Superior temporal gyrus (tissue), 1 donor: ENCODE measurements at regions not wholly inside any gene's neighbourhood (a gene's known extent, or its start where the extent isn't known, plus 50 kb on each side); places are given as distances from the start of the nearest gene placed in this dataset.

ENCODE experiments used
- DNase-seq: peaks from one replicate; pipeline ENCODE4 v3.0.0-alpha.2; 2016; ENCODE audit errors: extremely low spot score

DNA sequence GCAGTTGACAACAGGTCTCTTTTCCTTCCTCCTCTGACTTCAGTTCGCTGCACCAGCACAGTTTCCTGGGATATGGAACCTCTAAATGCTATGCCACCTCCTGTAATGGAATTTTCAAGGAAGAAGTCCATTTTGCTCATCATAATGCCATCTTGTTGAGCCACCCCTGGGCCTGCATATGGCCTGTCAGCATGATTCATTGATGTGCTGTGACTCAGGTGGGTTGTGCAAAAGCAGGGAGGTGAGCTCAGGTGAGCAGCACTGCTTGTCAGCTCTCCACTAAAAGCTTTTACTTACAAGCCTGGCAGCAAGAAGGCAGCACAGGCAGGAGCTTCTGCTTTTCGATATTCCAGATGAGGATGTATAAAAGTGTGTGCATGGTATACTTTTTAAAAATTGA, 247.1 kb upstream of the LMCD1 start:
- no peak for DNase-seq

DNA sequence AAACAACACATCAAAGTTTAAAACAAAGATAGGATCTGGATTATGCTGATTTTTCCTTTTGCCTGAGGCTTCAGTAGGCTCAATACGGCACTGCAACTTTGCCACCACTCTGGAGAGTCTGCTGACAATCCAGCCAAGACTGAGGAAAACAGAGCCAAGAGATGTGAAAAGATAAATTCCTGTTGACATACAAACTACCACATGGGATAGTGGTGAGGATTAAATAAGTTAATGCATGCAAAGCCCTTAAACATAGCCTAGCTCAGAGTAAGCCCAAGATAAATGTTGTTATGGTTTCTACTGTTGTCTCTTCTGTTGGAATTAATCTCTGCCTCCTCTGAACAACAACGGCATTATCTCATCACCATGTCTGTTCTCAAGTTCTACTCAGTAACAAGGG, 245.9 kb upstream of the LMCD1 start:
- DNase-seq: no peak

GRCh38 chr3:8256441-8257071, 245.1 kb upstream of the LMCD1 start:
- DNase-seq: no peak

DNA sequence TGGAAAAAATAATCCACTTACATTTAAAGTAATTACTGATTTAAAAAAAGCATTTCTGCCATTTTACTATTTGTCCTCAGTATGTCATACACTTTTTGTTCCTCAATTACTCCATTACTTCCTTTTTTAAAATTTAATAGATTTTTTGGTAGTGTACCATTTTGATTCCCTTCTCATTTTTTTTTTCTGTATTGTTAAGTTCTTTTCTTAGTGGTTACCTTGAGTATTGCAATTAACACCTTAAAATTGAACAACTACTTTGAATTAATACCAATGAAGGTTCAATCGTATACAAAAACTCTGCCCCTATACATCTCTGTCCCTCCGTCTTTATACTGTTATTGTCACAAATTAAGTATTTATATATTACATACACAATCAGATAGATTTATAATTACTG, 240.6 kb upstream of the LMCD1 start:
- no peak for DNase-seq

DNA sequence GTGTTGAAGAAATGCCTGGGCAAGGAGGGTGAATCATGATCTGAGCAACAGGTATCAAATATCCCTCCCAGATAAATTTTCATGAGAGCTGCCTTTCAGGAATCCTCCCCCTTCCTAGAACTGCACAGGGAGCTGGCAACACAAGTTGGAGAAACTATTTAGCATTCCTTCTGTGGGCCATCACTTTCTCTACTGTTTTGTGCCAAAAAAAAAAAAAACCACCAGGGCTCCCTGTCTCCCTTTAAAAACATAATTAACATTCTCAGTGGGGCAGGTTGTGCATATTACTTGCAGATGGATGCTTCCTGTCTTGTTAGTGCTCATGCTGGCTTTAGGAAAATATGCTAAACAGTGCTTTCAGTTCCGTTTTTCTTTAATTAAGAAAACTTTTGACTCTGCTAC, 234.9 kb upstream of the LMCD1 start:
- no peak for DNase-seq

GRCh38 chr3:8273479-8273878, 228.1 kb upstream of the LMCD1 start:
- DNase-seq: no peak

- DNase-seq: no peak
Measured at GRCh38 chr3:8276056-8276455, 225.6 kb upstream of the LMCD1 start.

DNA sequence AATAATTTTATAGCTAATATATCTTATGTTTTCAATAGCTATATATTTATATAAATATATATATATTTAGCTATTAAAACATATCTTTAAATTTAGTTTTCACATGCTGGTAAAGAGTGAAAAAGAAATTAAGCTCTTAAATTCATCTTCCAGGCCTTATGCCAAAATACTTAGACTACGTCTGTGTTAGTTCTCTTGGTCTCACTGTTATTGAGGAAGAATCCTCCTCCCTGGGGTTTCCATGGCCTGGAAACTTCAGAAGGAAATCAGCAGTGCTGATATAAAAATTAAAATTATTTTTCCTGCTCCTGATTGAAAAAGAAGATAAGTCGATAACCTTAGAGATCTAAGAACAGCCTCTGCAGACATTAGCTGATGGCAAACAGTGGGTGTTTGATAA, 225.1 kb upstream of the LMCD1 start:
- DNase-seq: no peak

- DNase-seq: peak; percentile 66
Measured at GRCh38 chr3:8278448-8278847, 223.2 kb upstream of the LMCD1 start.

GRCh38 chr3:8279476-8279875, 222.1 kb upstream of the LMCD1 start:
- DNase-seq: no peak

GRCh38 chr3:8279886-8280550, 221.6 kb upstream of the LMCD1 start:
- DNase-seq: no peak

DNA sequence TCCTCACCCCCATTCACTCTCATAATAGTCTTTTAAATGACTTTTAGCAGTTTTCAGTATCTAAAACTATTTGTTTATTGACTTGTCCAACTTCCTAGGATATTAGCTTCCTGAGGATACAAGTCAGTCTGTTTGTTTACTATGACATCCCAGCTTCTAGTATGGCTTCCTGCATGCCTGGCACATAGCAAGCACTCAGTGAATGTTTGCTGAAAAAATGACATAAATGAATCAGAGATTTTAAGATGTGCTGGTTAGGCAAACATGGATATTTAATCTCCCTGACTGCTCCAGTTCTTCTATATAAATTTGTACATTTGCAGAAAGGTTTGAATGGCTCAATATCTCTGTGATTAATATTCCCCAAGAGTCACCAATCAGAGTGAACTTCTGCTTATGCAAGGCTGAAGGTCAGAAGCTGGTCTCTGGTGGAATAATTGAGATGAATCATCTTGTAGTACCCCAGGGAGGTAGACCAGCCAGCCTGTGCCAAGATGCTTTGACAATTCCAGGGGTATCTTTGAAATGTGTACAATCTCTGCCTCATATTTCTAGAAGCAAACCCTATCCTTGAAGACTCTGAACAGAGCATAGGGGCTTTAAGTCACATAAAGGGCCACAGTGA, 219.0 kb upstream of the LMCD1 start:
- no peak for DNase-seq

GRCh38 chr3:8283193-8283592, 218.4 kb upstream of the LMCD1 start:
- peak; percentile 32 for DNase-seq

GRCh38 chr3:8286086-8286485, 215.5 kb upstream of the LMCD1 start:
- no peak for DNase-seq

- DNase-seq: no peak
Measured at GRCh38 chr3:8286749-8287148, 214.9 kb upstream of the LMCD1 start.

DNA sequence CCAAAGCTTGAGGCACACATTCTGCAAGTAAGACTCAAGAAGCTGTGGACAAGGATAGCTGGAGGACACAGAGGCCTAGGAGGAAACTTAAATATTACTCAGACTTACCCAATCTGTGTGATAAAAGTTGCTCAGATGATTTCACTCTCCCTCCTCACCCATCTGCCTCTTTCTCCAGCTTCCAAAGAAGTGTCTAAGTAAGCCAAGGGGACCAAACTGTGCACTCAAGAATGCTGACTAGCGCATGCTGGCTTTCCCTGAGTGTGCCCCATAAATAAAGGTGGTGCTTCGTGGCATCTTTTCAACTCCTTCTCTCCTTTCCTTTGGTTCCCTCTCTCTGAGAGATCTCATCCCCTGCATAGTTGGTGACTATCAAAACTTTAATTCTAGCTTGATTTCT, 211.0 kb upstream of the LMCD1 start:
- DNase-seq: no peak

DNA sequence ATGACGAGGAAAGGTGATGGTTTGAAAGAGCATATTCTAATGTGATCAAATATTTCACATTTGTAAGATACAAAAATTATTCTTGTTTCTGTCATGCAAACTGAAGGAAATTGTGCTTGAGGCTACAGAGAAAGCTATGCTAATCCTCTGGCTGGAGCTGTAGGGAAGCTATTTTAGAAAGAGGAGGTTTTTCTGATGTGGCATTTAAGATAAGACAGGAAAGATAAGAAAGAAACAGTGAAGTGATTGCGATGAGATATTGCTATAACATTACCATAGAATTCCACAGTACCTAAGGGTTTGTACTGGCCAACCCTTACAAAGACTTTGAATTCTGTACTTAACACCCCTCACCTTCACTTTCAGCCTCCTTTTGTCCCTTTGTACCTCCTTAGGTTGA, 205.2 kb upstream of the LMCD1 start:
- no peak for DNase-seq

DNA sequence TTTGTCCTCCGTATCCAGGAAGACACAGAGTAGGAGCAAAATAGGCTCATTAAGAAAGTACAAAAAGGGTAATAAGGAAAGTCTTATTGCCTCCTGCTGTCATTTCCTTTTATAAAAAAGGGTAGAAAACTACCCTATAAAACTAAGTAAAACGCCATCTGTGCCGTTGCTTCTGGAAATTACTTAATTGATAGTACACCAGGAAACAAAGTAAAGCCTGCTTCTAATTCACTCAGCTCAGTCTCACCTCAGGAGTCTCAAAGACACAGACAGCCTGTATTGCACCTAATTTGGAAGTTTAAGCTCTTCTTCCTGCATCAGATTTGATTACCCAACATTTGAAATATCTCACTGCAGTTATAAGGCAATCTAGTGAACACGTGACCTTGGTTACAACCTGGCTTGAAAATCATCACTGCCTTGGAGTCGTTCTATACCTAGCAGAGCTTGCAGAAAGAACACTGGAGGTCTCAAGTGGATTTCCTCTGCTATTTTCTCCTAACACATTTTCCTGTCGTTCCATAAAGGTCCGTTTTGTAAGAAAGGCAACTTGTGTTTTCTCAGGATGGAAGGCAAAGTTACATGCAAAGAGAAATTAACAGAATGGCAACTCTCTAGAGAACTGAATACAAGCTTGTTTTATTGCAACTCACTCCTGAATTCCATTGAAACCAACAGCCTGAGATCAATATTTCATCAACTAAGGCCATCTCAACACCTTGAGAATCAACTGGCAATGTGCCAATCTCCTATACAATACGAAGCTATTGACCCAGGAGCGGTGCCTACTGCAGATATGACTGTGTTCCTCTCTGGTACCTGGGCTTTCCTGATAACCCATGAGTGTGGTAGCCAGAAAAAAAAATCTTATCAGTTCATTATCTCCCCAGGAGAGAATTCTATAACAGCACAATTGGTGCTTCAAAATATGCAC, 203.3 kb upstream of the LMCD1 start:
- no peak for DNase-seq

DNA sequence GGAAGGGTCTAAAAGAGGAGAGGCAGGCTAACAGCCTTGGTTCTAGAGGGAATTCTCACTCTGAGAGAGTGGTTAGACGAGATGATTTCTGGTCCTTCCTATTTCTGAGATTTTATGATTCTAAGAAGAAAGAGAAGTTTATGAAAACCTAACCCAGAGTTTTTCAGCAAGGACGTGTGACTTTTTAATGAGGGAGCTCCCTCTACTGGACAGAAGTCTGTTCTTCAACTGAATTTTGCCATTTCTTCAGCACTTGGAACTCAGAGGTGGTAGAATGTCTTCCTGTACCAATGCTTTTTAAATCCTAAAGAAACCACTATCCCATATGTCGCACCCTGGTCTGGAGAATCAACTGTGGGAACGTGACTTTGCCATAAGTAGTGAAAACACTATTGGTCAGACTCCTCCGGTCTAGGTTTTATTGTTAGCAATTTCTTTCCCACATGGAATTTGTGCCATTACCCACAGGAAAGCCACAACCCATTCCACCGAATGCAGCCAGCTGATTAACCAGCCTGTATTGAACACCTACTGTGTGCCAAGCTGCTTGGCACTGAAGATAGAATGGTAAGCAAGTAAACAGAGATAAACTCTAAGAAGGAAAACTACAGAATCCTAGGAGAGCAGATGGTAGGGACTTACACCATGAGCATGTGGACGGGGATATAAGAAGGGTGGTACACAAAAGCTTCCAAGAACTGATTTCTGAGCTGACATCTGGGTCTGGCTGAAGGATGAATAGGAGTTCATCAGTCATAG, 199.5 kb upstream of the LMCD1 start:
- peak; percentile 85 for DNase-seq

- no peak for DNase-seq
Measured at GRCh38 chr3:8303466-8303865, 198.2 kb upstream of the LMCD1 start.

- DNase-seq: no peak
Measured at GRCh38 chr3:8305371-8305770, 196.3 kb upstream of the LMCD1 start.
